Nephron (organoid): ENCODE measurements at regions not wholly inside any gene's neighbourhood (a gene's known extent, or its start where the extent isn't known, plus 50 kb on each side); places are given as distances from the start of the nearest gene placed in this dataset.

ENCODE experiments used
- H3K27ac Mint-ChIP-seq, 3 experiments: 2 replicates each; pipeline ENCODE4 v1.8.0; 2020; ENCODE audit warnings: mixed read lengths in 3 of 3, mild to moderate bottlenecking in 2 of 3, moderate library complexity in 1 of 3
- H3K27me3 Mint-ChIP-seq: 2 replicates; pipeline ENCODE4 v1.8.0; 2021; ENCODE audit warnings: low read depth, mild to moderate bottlenecking, moderate library complexity, mixed read lengths
- H3K36me3 Mint-ChIP-seq: 2 replicates; pipeline ENCODE4 v1.8.0; 2020; ENCODE audit warnings: low read depth, mixed read lengths
- H3K4me1 Mint-ChIP-seq: 2 replicates; pipeline ENCODE4 v1.8.0; 2020; ENCODE audit warnings: mixed read lengths
- H3K4me3 Mint-ChIP-seq, 3 experiments: 2 replicates each; pipeline ENCODE4 v1.8.0; 2020; ENCODE audit warnings: mild to moderate bottlenecking in 3 of 3, mixed read lengths in 3 of 3, moderate library complexity in 2 of 3
- H3K9me3 Mint-ChIP-seq: 2 replicates; pipeline ENCODE4 v1.8.0; 2020; ENCODE audit warnings: mixed read lengths
- CTCF ChIP-seq, 3 experiments: fragments of 200-600 bp; sonication (generic); IDR thresholded peaks; one replicate each; pipeline ENCODE4 v1.5.0; 2021; ENCODE audit warnings: antibody characterized with exemption in 3 of 3; ENCODE audit not compliant: unreplicated experiment in 3 of 3

- H3K4me1 Mint-ChIP-seq, result peaks cover 32% of the 10 kb centered on the region
- H3K9me3 Mint-ChIP-seq, result no peaks in the 10 kb centered on the region
- no peak overlapping the region for H3K4me3 Mint-ChIP-seq
- no peaks in the 10 kb centered on the region for H3K27me3 Mint-ChIP-seq
- H3K27ac Mint-ChIP-seq, result peak overlapping the region in 2 of 3 experiments; percentile 62 to 71
- TF ChIP-seq CTCF (IDR thresholded peaks at IDR 0.05; ENCODE audit: unreplicated experiment in 3 of 3), result no peak
- no peaks in the 10 kb centered on the region for H3K36me3 Mint-ChIP-seq
These were observed 194.2 kb upstream of the DDI1 start for GRCh38 chr11:103842191-103842590.

DNA sequence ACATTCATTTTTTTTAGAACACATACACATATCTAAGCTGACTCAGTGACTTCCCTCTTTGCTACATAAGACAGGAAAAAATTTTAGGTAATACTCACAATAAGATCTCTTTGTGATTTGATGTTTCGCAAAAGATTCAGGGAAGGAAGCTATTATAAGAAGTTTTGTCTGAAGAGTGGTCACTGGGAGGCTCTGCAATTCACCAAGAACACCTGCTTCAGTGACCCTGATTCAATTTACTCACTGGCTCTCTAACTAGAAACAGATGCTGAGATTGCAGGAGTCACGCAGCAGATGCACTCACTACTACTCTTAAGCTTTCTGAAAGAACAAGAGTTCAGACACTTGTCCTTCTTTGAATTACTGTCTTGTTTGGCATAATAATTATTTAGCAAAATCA lies 193.6 kb upstream of the DDI1 start:
- Mint-ChIP-seq H3K4me1 (peaks cover 32% of the 10 kb centered on the region), H3K27ac (peak overlapping the region in 2 of 3 experiments; percentile 62 to 77), H3K9me3 (no peaks in the 10 kb centered on the region), H3K4me3 (peak overlapping the region in 1 of 3 experiments; percentile 31), H3K27me3 (no peaks in the 10 kb centered on the region), H3K36me3 (no peaks in the 10 kb centered on the region)
- TF ChIP-seq CTCF (IDR thresholded peaks at IDR 0.05; ENCODE audit: unreplicated experiment in 3 of 3), result no peak

- H3K9me3 Mint-ChIP-seq, result no peaks in the 10 kb centered on the region
- no peaks in the 10 kb centered on the region for H3K27me3 Mint-ChIP-seq
- peak overlapping the region in 2 of 3 experiments; percentile 7 to 11 for H3K27ac Mint-ChIP-seq
- no peak for TF ChIP-seq CTCF (IDR thresholded peaks at IDR 0.05; ENCODE audit: unreplicated experiment in 3 of 3)
- no peaks in the 10 kb centered on the region for H3K36me3 Mint-ChIP-seq
- no peak overlapping the region for H3K4me3 Mint-ChIP-seq
- H3K4me1 Mint-ChIP-seq, result peaks cover 43% of the 10 kb centered on the region
These were observed 191.9 kb upstream of the DDI1 start for GRCh38 chr11:103844327-103845215.

- Mint-ChIP-seq H3K36me3 (no peaks in the 10 kb centered on the region), H3K9me3 (no peaks in the 10 kb centered on the region), H3K4me1 (peaks cover 46% of the 10 kb centered on the region), H3K27me3 (no peaks in the 10 kb centered on the region), H3K27ac (peak overlapping the region in 1 of 3 experiments; percentile 71), H3K4me3 (no peak overlapping the region)
- no peak for TF ChIP-seq CTCF (IDR thresholded peaks at IDR 0.05; ENCODE audit: unreplicated experiment in 3 of 3)
These were observed 191.1 kb upstream of the DDI1 start for GRCh38 chr11:103845331-103845730.

- no peak for TF ChIP-seq CTCF (IDR thresholded peaks at IDR 0.05; ENCODE audit: unreplicated experiment in 3 of 3)
- Mint-ChIP-seq H3K9me3 (no peaks in the 10 kb centered on the region), H3K4me1 (peaks cover 41% of the 10 kb centered on the region), H3K36me3 (no peaks in the 10 kb centered on the region), H3K27ac (peak overlapping the region in 2 of 3 experiments; percentile 70 to 86), H3K27me3 (no peaks in the 10 kb centered on the region), H3K4me3 (no peak overlapping the region)
These were observed 187.8 kb upstream of the DDI1 start for GRCh38 chr11:103848686-103849085.

DNA sequence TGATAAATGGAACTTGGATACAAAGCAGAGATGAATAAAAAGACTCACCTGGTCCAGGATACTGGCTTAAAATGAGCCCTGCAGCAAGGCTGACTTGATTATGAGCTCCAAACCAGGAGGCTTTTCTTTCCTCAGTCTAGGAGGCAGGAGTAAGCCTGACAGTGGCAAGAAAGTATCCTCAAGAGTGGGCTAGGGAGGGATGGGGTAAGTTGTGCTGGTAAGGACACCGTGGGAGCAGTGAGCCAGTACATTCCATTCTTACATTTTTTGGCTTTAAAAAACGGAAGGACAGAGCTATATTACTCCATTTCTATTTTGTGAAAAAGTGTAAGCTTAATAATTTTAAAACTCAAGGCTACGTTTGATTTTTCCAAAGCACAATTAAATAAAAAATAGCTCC lies 187.1 kb upstream of the DDI1 start:
- Mint-ChIP-seq H3K9me3 (peaks cover 3% of the 10 kb centered on the region), H3K27ac (peak overlapping the region in 2 of 3 experiments; percentile 70 to 86), H3K36me3 (no peaks in the 10 kb centered on the region), H3K4me1 (peaks cover 38% of the 10 kb centered on the region), H3K27me3 (no peaks in the 10 kb centered on the region), H3K4me3 (no peak overlapping the region)
- TF ChIP-seq CTCF (IDR thresholded peaks at IDR 0.05; ENCODE audit: unreplicated experiment in 3 of 3), result no peak
